ENCODE measurements at regions not wholly inside any gene's neighbourhood (a gene's known extent, or its start where the extent isn't known, plus 50 kb on each side); places are given as distances from the start of the nearest gene placed in this dataset.

GRCh38 chr18:73717570-73717969, 430.1 kb downstream of the FBXO15 start:
- Histone ChIP-seq H3K27me3 (peaks cover 0 to 7% (median 0%) of the 10 kb centered on the region in 4 donors), H3K9me3 (no peaks in the 10 kb centered on the region), H3K4me1 (no peaks in the 10 kb centered on the region), H3K36me3 (no peaks in the 10 kb centered on the region), H3K4me3 (no peak overlapping the region), H3K27ac (replicated peaks in 1 of 4) (no peak overlapping the region)
- WGBS, result 54% methylated on average over 1 of the region's 1 CpG
- DNase-seq (ENCODE audit: extremely low spot score), result no peak
- TF ChIP-seq CTCF (IDR thresholded peaks at IDR 0.05) (no peak), EP300 (IDR thresholded peaks at IDR 0.05) (no peak), POLR2AphosphoS5 (IDR thresholded peaks at IDR 0.05) (no peak), POLR2A (IDR thresholded peaks at IDR 0.05; ENCODE audit: low read depth) (no peak)
- intact Hi-C loops (cut with DNase I), result no loop called here

GRCh38 chr18:73715210-73715670, 432.4 kb downstream of the FBXO15 start:
- H3K9me3 ChIP-seq, result no peaks in the 10 kb centered on the region
- no peak overlapping the region for H3K27ac ChIP-seq (replicated peaks in 1 of 4)
- peaks cover 0 to 7% (median 0%) of the 10 kb centered on the region in 4 donors for H3K27me3 ChIP-seq
- H3K36me3 ChIP-seq, result no peaks in the 10 kb centered on the region
- no peaks in the 10 kb centered on the region for H3K4me1 ChIP-seq
- DNase-seq (ENCODE audit: extremely low spot score), result no peak
- intact Hi-C loops (cut with DNase I), result no loop called here
- no peak for TF ChIP-seq POLR2AphosphoS5 (IDR thresholded peaks at IDR 0.05)
- TF ChIP-seq EP300 (IDR thresholded peaks at IDR 0.05), result no peak
- no peak for TF ChIP-seq POLR2A (IDR thresholded peaks at IDR 0.05; ENCODE audit: low read depth)
- no peak for TF ChIP-seq CTCF (IDR thresholded peaks at IDR 0.05)
- H3K4me3 ChIP-seq, result no peak overlapping the region
- WGBS, result 37% methylated on average over 10 of the region's 20 CpGs

GRCh38 chr18:73714466-73714865, 433.2 kb downstream of the FBXO15 start:
- H3K27me3 ChIP-seq, result peaks cover 0 to 7% (median 0%) of the 10 kb centered on the region in 4 donors
- intact Hi-C loops (cut with DNase I), result no loop called here
- DNase-seq (ENCODE audit: extremely low spot score), result no peak
- H3K4me3 ChIP-seq, result no peak overlapping the region
- no peak for TF ChIP-seq EP300 (IDR thresholded peaks at IDR 0.05)
- no peak for TF ChIP-seq CTCF (IDR thresholded peaks at IDR 0.05)
- TF ChIP-seq POLR2A (IDR thresholded peaks at IDR 0.05; ENCODE audit: low read depth), result no peak
- no peak for TF ChIP-seq POLR2AphosphoS5 (IDR thresholded peaks at IDR 0.05)
- H3K36me3 ChIP-seq, result no peaks in the 10 kb centered on the region
- H3K4me1 ChIP-seq, result no peaks in the 10 kb centered on the region
- H3K27ac ChIP-seq (replicated peaks in 1 of 4), result no peak overlapping the region
- WGBS, result 52% methylated on average over 6 of the region's 6 CpGs
- no peaks in the 10 kb centered on the region for H3K9me3 ChIP-seq

GRCh38 chr18:73711256-73711655, 436.4 kb downstream of the FBXO15 start:
- Histone ChIP-seq H3K27ac (replicated peaks in 1 of 4) (no peak overlapping the region), H3K9me3 (peaks cover 0 to 3% (median 0%) of the 10 kb centered on the region in 4 donors), H3K4me1 (no peaks in the 10 kb centered on the region), H3K36me3 (no peaks in the 10 kb centered on the region), H3K4me3 (no peak overlapping the region), H3K27me3 (peaks cover 0 to 3% (median 0%) of the 10 kb centered on the region in 4 donors)
- TF ChIP-seq CTCF (IDR thresholded peaks at IDR 0.05) (no peak), POLR2A (IDR thresholded peaks at IDR 0.05; ENCODE audit: low read depth) (no peak), POLR2AphosphoS5 (IDR thresholded peaks at IDR 0.05) (no peak), EP300 (IDR thresholded peaks at IDR 0.05) (no peak)
- no peak for DNase-seq (ENCODE audit: extremely low spot score)
- WGBS, result 63% methylated on average over 2 of the region's 2 CpGs
- intact Hi-C loops (cut with DNase I), result no loop called here

GRCh38 chr18:73708591-73708990, 439.0 kb downstream of the FBXO15 start:
- DNase-seq (ENCODE audit: extremely low spot score), result no peak
- 93% methylated on average over 5 of the region's 5 CpGs for WGBS
- H3K36me3 ChIP-seq, result no peaks in the 10 kb centered on the region
- intact Hi-C loops (cut with DNase I), result no loop called here
- no peak overlapping the region for H3K4me3 ChIP-seq
- TF ChIP-seq EP300 (IDR thresholded peaks at IDR 0.05), result no peak
- no peaks in the 10 kb centered on the region for H3K4me1 ChIP-seq
- H3K27me3 ChIP-seq, result no peaks in the 10 kb centered on the region
- no peak overlapping the region for H3K27ac ChIP-seq (replicated peaks in 1 of 4)
- H3K9me3 ChIP-seq, result peaks cover 0 to 3% (median 0%) of the 10 kb centered on the region in 4 donors
